IMR-90 (cell line): ENCODE measurements at regions not wholly inside any gene's neighbourhood (a gene's known extent, or its start where the extent isn't known, plus 50 kb on each side); places are given as distances from the start of the nearest gene placed in this dataset.

Experiments used
- ATAC-seq: fragments of 200-7000 bp; cut with Tn5 transposase; 2 replicates; pipeline ENCODE4 v1.9.1; 2020; ENCODE audit warnings: low read depth, mild to moderate bottlenecking, moderate library complexity
- BruUV-seq: library from RNA; stranded (reverse); fragments of 400-500 nt; replicated peaks from 2 replicates; lab custom pipeline; 2021; lab: Mats Ljungman, UMichigan
- CTCF ChIA-PET: fragments of 300-600 bp; formaldehyde crosslinking; extraction: SDS; loops from one replicate; lab custom pipeline; 2021; ENCODE audit warnings: antibody characterized with exemption; lab: Yijun Ruan, JAX
- POLR2A ChIA-PET: fragments of 300-600 bp; sonication (Branson Sonifier 250); formaldehyde crosslinking; loops from one replicate; lab custom pipeline; 2022; ENCODE audit warnings: antibody characterized with exemption; ENCODE audit not compliant: unreplicated experiment; lab: Charles Lee
- DNase-seq: peaks from one replicate; pipeline ENCODE4 v3.0.0; 2013
- H2AFZ ChIP-seq: replicated peaks from 2 replicates; pipeline ENCODE3; 2013; ENCODE audit warnings: low read length, mild to moderate bottlenecking; ENCODE audit not compliant: poor library complexity
- H2AK5ac ChIP-seq: 2 replicates; pipeline ENCODE4 v1.6.1; 2013; ENCODE audit warnings: low read depth, low read length, inconsistent platforms
- H2AK9ac ChIP-seq: replicated peaks from 2 replicates; pipeline ENCODE3; 2013; ENCODE audit warnings: mild to moderate bottlenecking, low read depth, low read length, moderate library complexity; ENCODE audit not compliant: poor library complexity
- H2BK120ac ChIP-seq: 2 replicates; pipeline ENCODE4 v1.6.1; 2013; ENCODE audit warnings: low read depth, low read length, inconsistent platforms
- H2BK15ac ChIP-seq: 3 replicates; pipeline ENCODE4 v1.6.1; 2013; ENCODE audit warnings: low read depth, low read length, inconsistent platforms
- H2BK20ac ChIP-seq: 2 replicates; pipeline ENCODE4 v1.6.1; 2013; ENCODE audit warnings: low read depth, mild to moderate bottlenecking, inconsistent platforms, low read length, moderate library complexity
- H2BK5ac ChIP-seq: 2 replicates; pipeline ENCODE4 v1.6.1; 2013; ENCODE audit warnings: mild to moderate bottlenecking, low read depth, low read length, inconsistent platforms; ENCODE audit not compliant: poor library complexity, severe bottlenecking
- H3K14ac ChIP-seq: replicated peaks from 2 replicates; pipeline ENCODE4 v1.6.1; 2013; ENCODE audit warnings: low read depth, low read length, inconsistent platforms
- H3K18ac ChIP-seq: 2 replicates; pipeline ENCODE4 v1.6.1; 2013; ENCODE audit warnings: low read depth, low read length, control low read depth
- H3K23ac ChIP-seq: 2 replicates; pipeline ENCODE4 v1.6.1; 2013; ENCODE audit warnings: low read depth, low read length, inconsistent platforms
- H3K27ac ChIP-seq: 2 replicates; pipeline ENCODE4 v1.5.1; 2013; ENCODE audit warnings: mild to moderate bottlenecking, control low read depth, low read length; ENCODE audit not compliant: insufficient read depth
- H3K27me3 ChIP-seq: 2 replicates; pipeline ENCODE4 v1.6.1; 2013; ENCODE audit warnings: low read length; ENCODE audit not compliant: control insufficient read depth, insufficient read depth
- H3K36me3 ChIP-seq: 2 replicates; pipeline ENCODE4 v1.6.1; 2013; ENCODE audit warnings: low read length, mixed read lengths; ENCODE audit not compliant: control insufficient read depth, insufficient read depth
- H3K4ac ChIP-seq: 2 replicates; pipeline ENCODE4 v1.6.1; 2013; ENCODE audit warnings: low read depth, low read length, inconsistent platforms
- H3K4me1 ChIP-seq: 2 replicates; pipeline ENCODE4 v1.6.1; 2013; ENCODE audit warnings: low read length, mixed read lengths; ENCODE audit not compliant: control insufficient read depth, insufficient read depth
- H3K4me2 ChIP-seq: 2 replicates; pipeline ENCODE4 v1.6.1; 2013; ENCODE audit warnings: low read depth, mild to moderate bottlenecking, control low read depth, low read length, moderate library complexity
- H3K4me3 ChIP-seq: 2 replicates; pipeline ENCODE4 v1.5.1; 2013; ENCODE audit warnings: low read depth, mild to moderate bottlenecking, control low read depth, low read length, moderate library complexity; ENCODE audit not compliant: insufficient read depth
- H3K56ac ChIP-seq: 2 replicates; pipeline ENCODE4 v1.6.1; 2013; ENCODE audit warnings: low read length, inconsistent platforms; ENCODE audit not compliant: insufficient read depth; ENCODE audit errors: extremely low read depth
- H3K79me1 ChIP-seq, 2 experiments: 2 replicates each; pipeline ENCODE4 v1.6.1; 2013; ENCODE audit warnings: low read length in 2 of 2, inconsistent platforms in 1 of 2, low read depth in 1 of 2
- H3K9ac ChIP-seq: 2 replicates; pipeline ENCODE4 v1.6.1; 2013; ENCODE audit warnings: low read depth, low read length, control low read depth
- H3K9me1 ChIP-seq: 2 replicates; pipeline ENCODE4 v1.6.1; 2013; ENCODE audit warnings: low read length, inconsistent platforms; ENCODE audit not compliant: insufficient read depth
- H3K9me3 ChIP-seq: 2 replicates; pipeline ENCODE4 v1.6.1; 2013; ENCODE audit warnings: low read length; ENCODE audit not compliant: control insufficient read depth, insufficient read depth
- H4K20me1 ChIP-seq: 2 replicates; pipeline ENCODE4 v1.6.1; 2013; ENCODE audit warnings: low read length, inconsistent platforms; ENCODE audit not compliant: insufficient read depth
- H4K5ac ChIP-seq: 2 replicates; pipeline ENCODE4 v1.6.1; 2013; ENCODE audit warnings: mild to moderate bottlenecking, low read depth, low read length, control low read depth
- H4K8ac ChIP-seq, 2 experiments: 2 replicates each; pipeline ENCODE4 v1.6.1; 2013; ENCODE audit warnings: low read depth in 2 of 2, low read length in 2 of 2, control low read depth in 1 of 2, inconsistent platforms in 1 of 2
- H4K91ac ChIP-seq: 2 replicates; pipeline ENCODE4 v1.6.1; 2013; ENCODE audit warnings: low read depth, low read length, inconsistent platforms; ENCODE audit not compliant: insufficient read depth
- BHLHE40 ChIP-seq: fragments of 150-350 bp; IDR thresholded peaks from 2 replicates; pipeline ENCODE4 v1.6.1; 2016; ENCODE audit warnings: mild to moderate bottlenecking, low read depth, low read length
- CEBPB ChIP-seq: IDR thresholded peaks from 2 replicates; pipeline ENCODE4 v1.6.1; 2012; ENCODE audit warnings: low read depth, low read length, improper control_type of control experiment
- CHD1 ChIP-seq: IDR thresholded peaks from 2 replicates; pipeline ENCODE4 v1.6.1; 2012; ENCODE audit warnings: low read depth, low read length, improper control_type of control experiment
- CTCF ChIP-seq: conservative IDR thresholded peaks from 2 replicates; pipeline ENCODE4 v1.5.1; 2012; ENCODE audit warnings: mild to moderate bottlenecking, low read depth, low read length, improper control_type of control experiment
- ELK1 ChIP-seq: fragments of 150-350 bp; IDR thresholded peaks from 2 replicates; pipeline ENCODE4 v1.6.1; 2016; ENCODE audit warnings: low read depth, mild to moderate bottlenecking, low read length, moderate library complexity, borderline replicate concordance
- FOS ChIP-seq: fragments of 150-350 bp; IDR thresholded peaks from 2 replicates; pipeline ENCODE4 v1.6.1; 2016; ENCODE audit warnings: low read depth, low read length
- MAFK ChIP-seq: IDR thresholded peaks from 2 replicates; pipeline ENCODE4 v1.6.1; 2012; ENCODE audit warnings: low read depth, low read length, improper control_type of control experiment
- MAZ ChIP-seq: IDR thresholded peaks from 2 replicates; pipeline ENCODE4 v1.6.1; 2012; ENCODE audit warnings: low read depth, mild to moderate bottlenecking, low read length, improper control_type of control experiment, moderate library complexity, borderline replicate concordance
- MXI1 ChIP-seq: IDR thresholded peaks from 2 replicates; pipeline ENCODE4 v1.6.1; 2012; ENCODE audit warnings: low read depth, mild to moderate bottlenecking, low read length, moderate library complexity, borderline replicate concordance
- NFE2L2 ChIP-seq: fragments of 150-350 bp; IDR thresholded peaks from 2 replicates; pipeline ENCODE4 v1.6.1; 2016; ENCODE audit warnings: low read depth, mild to moderate bottlenecking, low read length
- POLR2A ChIP-seq: IDR thresholded peaks from 2 replicates; pipeline ENCODE4 v1.6.1; 2012; ENCODE audit warnings: mild to moderate bottlenecking, low read depth, low read length
- RAD21 ChIP-seq: IDR thresholded peaks from 2 replicates; pipeline ENCODE4 v1.6.1; 2012; ENCODE audit warnings: low read length, improper control_type of control experiment
- RCOR1 ChIP-seq: IDR thresholded peaks from 2 replicates; pipeline ENCODE4 v1.6.1; 2012; ENCODE audit warnings: mild to moderate bottlenecking, low read length, improper control_type of control experiment; ENCODE audit not compliant: insufficient replicate concordance
- RFX5 ChIP-seq: IDR thresholded peaks from 2 replicates; pipeline ENCODE4 v1.8.0; 2012; ENCODE audit warnings: low read depth, mild to moderate bottlenecking, low read length, moderate library complexity
- SMC3 ChIP-seq: fragments of 150-350 bp; IDR thresholded peaks from 2 replicates; pipeline ENCODE4 v1.6.1; 2016; ENCODE audit warnings: low read depth, mild to moderate bottlenecking, antibody characterized with exemption, low read length, moderate library complexity
- USF2 ChIP-seq: fragments of 150-350 bp; IDR thresholded peaks from 2 replicates; pipeline ENCODE4 v1.6.1; 2017; ENCODE audit warnings: mild to moderate bottlenecking, antibody characterized with exemption, low read length, low read depth
- WGBS, 2 experiments: methylation state at CpG; one replicate each; pipeline versions ENCODE4 v1.1.5 to v1.1.7; 2013; ENCODE audit warnings: missing lambda C conversion rate in 2 of 2; ENCODE audit not compliant: insufficient read length in 1 of 2; ENCODE audit errors: extremely low coverage in 2 of 2; 5-methylcytosine and 5-hydroxymethylcytosine counted together
- dilution Hi-C: fragments of 300-500 bp; cut with HindIII; formaldehyde crosslinking; loops from one replicate; pipeline ENCODE4 v1.14.3; 2018; ENCODE audit warnings: low sequenced_read_pairs; ENCODE audit not compliant: unreplicated experiment
- in situ Hi-C: fragments of 300-500 bp; cut with MboI; formaldehyde crosslinking; loops from 3 replicates; pipeline ENCODE4 v1.14.3; 2019; ENCODE audit warnings: low sequenced_read_pairs, inconsistent platforms, mixed read lengths
- intact Hi-C: fragments of 100-400 bp; cut with micrococcal nuclease; formaldehyde crosslinking; loops from 2 replicates; pipeline ENCODE4 v1.10.0; 2022

DNA sequence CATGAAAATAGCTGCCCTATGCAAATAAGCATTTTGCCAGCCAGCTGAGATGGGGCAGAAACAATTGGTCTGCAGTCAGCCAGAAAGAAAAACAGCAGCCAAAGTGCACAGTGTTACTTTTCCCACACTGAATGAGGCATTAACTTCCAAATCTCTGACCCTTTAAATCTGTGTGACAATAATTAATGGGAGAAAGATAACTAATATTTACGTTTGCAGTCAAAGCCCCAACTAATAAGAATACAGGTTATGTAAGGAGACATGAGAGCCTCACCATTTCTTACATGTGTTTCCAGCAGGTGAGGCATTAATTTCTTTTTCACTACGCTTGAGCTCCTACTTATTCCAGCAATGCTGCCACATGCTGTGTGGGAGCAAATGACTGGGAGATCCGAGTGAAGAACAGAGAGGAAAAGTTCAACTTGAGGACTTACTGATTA lies 339.0 kb downstream of the SATB2 start:
- Histone ChIP-seq H2BK20ac (no peak overlapping the region), H2AK9ac (no peak overlapping the region), H3K23ac (no peak overlapping the region), H3K9me3 (no peaks in the 10 kb centered on the region), H4K91ac (no peak overlapping the region), H3K79me1 (no peaks in the 10 kb centered on the region), H3K9ac (no peak overlapping the region), H4K8ac (no peak overlapping the region), H3K4me3 (no peak overlapping the region), H2BK120ac (no peak overlapping the region), H3K4me1 (no peaks in the 10 kb centered on the region), H3K18ac (no peak overlapping the region), H3K36me3 (no peaks in the 10 kb centered on the region), H3K56ac (no peak overlapping the region), H2AFZ (no peak overlapping the region), H4K5ac (no peak overlapping the region), H4K20me1 (no peaks in the 10 kb centered on the region), H2BK5ac (no peak overlapping the region), H2BK15ac (no peak overlapping the region), H3K4ac (no peak overlapping the region), H2AK5ac (no peak overlapping the region), H3K14ac (no peak overlapping the region), H3K27ac (no peak overlapping the region), H3K9me1 (no peaks in the 10 kb centered on the region), H3K4me2 (no peak overlapping the region), H3K27me3 (no peaks in the 10 kb centered on the region)
- TF ChIP-seq BHLHE40 (no peak), CEBPB (no peak), SMC3 (no peak), CTCF (no peak), MAZ (no peak), USF2 (no peak), FOS (no peak), RAD21 (no peak), RCOR1 (no peak), POLR2A (no peak), RFX5 (no peak), MXI1 (no peak), NFE2L2 (no peak), MAFK (no peak), CHD1 (no peak), ELK1 (no peak)
- ATAC-seq (no peak), DNase-seq (no peak)
- BruUV-seq = no TSS peak
- no CpG with 5 or more reads among the region's 3 CpGs for WGBS, 2 experiments
- ChIA-PET CTCF (no interaction called here), POLR2A (no interaction called here)
- dilution Hi-C loops (no loop called here), intact Hi-C loops (no loop called here), in situ Hi-C loops (no loop called here)
